ENCODE measurements at regions not wholly inside any gene's neighbourhood (a gene's known extent, or its start where the extent isn't known, plus 50 kb on each side); places are given as distances from the start of the nearest gene placed in this dataset.

- ATAC-seq (no peak), DNase-seq (no peak)
- H3K4me1 ChIP-seq = no peaks in the 10 kb centered on the region
- intact Hi-C loops (cut with DNase I) = loop anchor here (5.0 kb wide), 2 partner anchors 637 to 812 kb away; no protein-coding TSS in a partner anchor
- no peak overlapping the region for H3K4me3 ChIP-seq
- no peaks in the 10 kb centered on the region for H3K9me3 ChIP-seq
- H3K36me3 ChIP-seq (ENCODE audit: insufficient read depth in 1 of 2, low read depth in 1 of 2) = no peaks in the 10 kb centered on the region
- H3K27ac ChIP-seq = no peak overlapping the region
- no peak for TF ChIP-seq CTCF (IDR thresholded peaks at IDR 0.05)
- no peaks in the 10 kb centered on the region for H3K27me3 ChIP-seq (ENCODE audit: insufficient read depth in 3 of 3, low read length in 2 of 3)
- 83 to 85% (median 84%) methylated on average over 6 of the region's 6 CpGs for WGBS, 3 donors
These were observed 381.7 kb upstream of the DDHD1 start for GRCh38 chr14:53534841-53535240.

- DNase-seq (no peak), ATAC-seq (no peak)
- H3K27ac ChIP-seq = no peak overlapping the region
- intact Hi-C loops (cut with DNase I) = no loop called here
- no peaks in the 10 kb centered on the region for H3K9me3 ChIP-seq
- H3K4me1 ChIP-seq = no peaks in the 10 kb centered on the region
- 67 to 73% (median 71%) methylated on average over 4 of the region's 4 CpGs for whole genome bisulfite sequencing, 3 donors
- no peaks in the 10 kb centered on the region for H3K36me3 ChIP-seq (ENCODE audit: insufficient read depth in 1 of 2, low read depth in 1 of 2)
- H3K27me3 ChIP-seq (ENCODE audit: insufficient read depth in 3 of 3, low read length in 2 of 3) = no peaks in the 10 kb centered on the region
- no peak for TF ChIP-seq CTCF (IDR thresholded peaks at IDR 0.05)
- H3K4me3 ChIP-seq = no peak overlapping the region
These were observed 380.4 kb upstream of the DDHD1 start for GRCh38 chr14:53533384-53533970.

- 49 to 63% (median 52%) methylated on average over 6 of the region's 6 CpGs for WGBS, 3 donors
These were observed 379.7 kb upstream of the DDHD1 start for GRCh38 chr14:53532853-53533252.

GRCh38 chr14:53531730-53532129 is 378.6 kb upstream of the DDHD1 start:
- DNase-seq = no peak
- ATAC-seq = no peak
- no peaks in the 10 kb centered on the region for H3K9me3 ChIP-seq
- no peaks in the 10 kb centered on the region for H3K27me3 ChIP-seq (ENCODE audit: insufficient read depth in 3 of 3, low read length in 2 of 3)
- no peaks in the 10 kb centered on the region for H3K36me3 ChIP-seq (ENCODE audit: insufficient read depth in 1 of 2, low read depth in 1 of 2)
- H3K4me1 ChIP-seq = no peaks in the 10 kb centered on the region
- intact Hi-C loops (cut with DNase I) = no loop called here
- 65 to 89% (median 79%) methylated on average over 1 of the region's 1 CpG for WGBS, 3 donors
- no peak overlapping the region for H3K27ac ChIP-seq
- no peak for TF ChIP-seq CTCF (IDR thresholded peaks at IDR 0.05)
- no peak overlapping the region for H3K4me3 ChIP-seq

More at GRCh38 chr14:53532853-53533252, 379.7 kb upstream of the DDHD1 start:
- Histone ChIP-seq H3K36me3 (ENCODE audit: insufficient read depth in 1 of 2, low read depth in 1 of 2) (no peaks in the 10 kb centered on the region), H3K27me3 (ENCODE audit: insufficient read depth in 3 of 3, low read length in 2 of 3) (no peaks in the 10 kb centered on the region), H3K27ac (no peak overlapping the region), H3K9me3 (no peaks in the 10 kb centered on the region), H3K4me3 (no peak overlapping the region), H3K4me1 (no peaks in the 10 kb centered on the region)
- TF ChIP-seq CTCF (IDR thresholded peaks at IDR 0.05) = no peak
- no peak for ATAC-seq
- DNase-seq = no peak
- intact Hi-C loops (cut with DNase I) = no loop called here

GRCh38 chr14:53531156-53531555 is 378.0 kb upstream of the DDHD1 start:
- Histone ChIP-seq H3K36me3 (ENCODE audit: insufficient read depth in 1 of 2, low read depth in 1 of 2) (no peaks in the 10 kb centered on the region), H3K27ac (no peak overlapping the region), H3K9me3 (no peaks in the 10 kb centered on the region), H3K4me1 (no peaks in the 10 kb centered on the region), H3K27me3 (ENCODE audit: insufficient read depth in 3 of 3, low read length in 2 of 3) (no peaks in the 10 kb centered on the region), H3K4me3 (no peak overlapping the region)
- intact Hi-C loops (cut with DNase I) = no loop called here
- no peak for ATAC-seq
- WGBS, 3 donors = 84 to 86% (median 86%) methylated on average over 1 of the region's 1 CpG
- TF ChIP-seq CTCF (IDR thresholded peaks at IDR 0.05) = no peak
- DNase-seq = no peak

All from psoas muscle (tissue), 7 donors.